Neural crest cell (in vitro differentiated cells): ENCODE measurements at regions not wholly inside any gene's neighbourhood (a gene's known extent, or its start where the extent isn't known, plus 50 kb on each side); places are given as distances from the start of the nearest gene placed in this dataset.

ENCODE experiments used
- DNase-seq: peaks from one replicate; pipeline ENCODE4 v3.0.0; 2021; ENCODE audit warnings: low read depth, mixed read lengths, low spot score
- H3K27ac Mint-ChIP-seq: one replicate; pipeline ENCODE4 v1.8.0; 2021; ENCODE audit warnings: mild to moderate bottlenecking, mixed read lengths; ENCODE audit not compliant: unreplicated experiment
- H3K27me3 Mint-ChIP-seq: 2 replicates; pipeline ENCODE4 v1.8.0; 2021; ENCODE audit warnings: low read depth, mild to moderate bottlenecking, mixed read lengths
- H3K36me3 Mint-ChIP-seq: 2 replicates; pipeline ENCODE4 v1.8.0; 2021; ENCODE audit warnings: low read depth, mild to moderate bottlenecking, mixed read lengths
- H3K4me1 Mint-ChIP-seq: 2 replicates; pipeline ENCODE4 v1.8.0; 2021; ENCODE audit warnings: mixed read lengths
- H3K4me3 Mint-ChIP-seq: one replicate; pipeline ENCODE4 v1.8.0; 2021; ENCODE audit warnings: mild to moderate bottlenecking, mixed read lengths
- H3K9me3 Mint-ChIP-seq: 2 replicates; pipeline ENCODE4 v1.8.0; 2021; ENCODE audit warnings: mixed read lengths
- TF ChIP-seq, protein P1 (sequence below): fragments of 200-600 bp; sonication (generic); conservative IDR thresholded peaks from 2 replicates; pipeline ENCODE4 v1.5.0; 2021; ENCODE audit warnings: antibody characterized with exemption, mild to moderate bottlenecking

DNA sequence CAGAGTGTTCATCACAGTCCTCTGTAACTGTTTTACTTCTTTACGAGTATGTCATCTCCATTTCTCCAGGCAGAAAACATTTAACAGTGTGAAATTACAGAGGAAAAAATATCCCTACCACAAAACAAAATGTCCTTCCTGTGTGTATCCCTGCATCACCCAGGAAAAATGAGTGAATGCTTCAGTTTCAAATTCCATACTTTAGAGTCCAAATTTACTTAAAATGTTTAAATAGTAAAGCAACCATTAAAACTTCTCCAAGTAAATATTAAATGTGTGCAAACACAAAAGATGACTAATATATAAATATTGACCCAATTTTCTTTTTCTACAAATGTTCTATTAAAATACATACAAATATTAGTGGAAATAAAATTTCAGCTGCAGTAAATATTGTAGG lies 1016.6 kb upstream of the PCDH20 start:
- Mint-ChIP-seq H3K27me3 (no peaks in the 10 kb centered on the region), H3K27ac (no peak overlapping the region), H3K4me1 (no peaks in the 10 kb centered on the region), H3K4me3 (no peak overlapping the region), H3K9me3 (no peaks in the 10 kb centered on the region), H3K36me3 (no peaks in the 10 kb centered on the region)
- no peak for DNase-seq
- TF ChIP-seq, protein P1, sequence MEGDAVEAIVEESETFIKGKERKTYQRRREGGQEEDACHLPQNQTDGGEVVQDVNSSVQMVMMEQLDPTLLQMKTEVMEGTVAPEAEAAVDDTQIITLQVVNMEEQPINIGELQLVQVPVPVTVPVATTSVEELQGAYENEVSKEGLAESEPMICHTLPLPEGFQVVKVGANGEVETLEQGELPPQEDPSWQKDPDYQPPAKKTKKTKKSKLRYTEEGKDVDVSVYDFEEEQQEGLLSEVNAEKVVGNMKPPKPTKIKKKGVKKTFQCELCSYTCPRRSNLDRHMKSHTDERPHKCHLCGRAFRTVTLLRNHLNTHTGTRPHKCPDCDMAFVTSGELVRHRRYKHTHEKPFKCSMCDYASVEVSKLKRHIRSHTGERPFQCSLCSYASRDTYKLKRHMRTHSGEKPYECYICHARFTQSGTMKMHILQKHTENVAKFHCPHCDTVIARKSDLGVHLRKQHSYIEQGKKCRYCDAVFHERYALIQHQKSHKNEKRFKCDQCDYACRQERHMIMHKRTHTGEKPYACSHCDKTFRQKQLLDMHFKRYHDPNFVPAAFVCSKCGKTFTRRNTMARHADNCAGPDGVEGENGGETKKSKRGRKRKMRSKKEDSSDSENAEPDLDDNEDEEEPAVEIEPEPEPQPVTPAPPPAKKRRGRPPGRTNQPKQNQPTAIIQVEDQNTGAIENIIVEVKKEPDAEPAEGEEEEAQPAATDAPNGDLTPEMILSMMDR = no peak

DNA sequence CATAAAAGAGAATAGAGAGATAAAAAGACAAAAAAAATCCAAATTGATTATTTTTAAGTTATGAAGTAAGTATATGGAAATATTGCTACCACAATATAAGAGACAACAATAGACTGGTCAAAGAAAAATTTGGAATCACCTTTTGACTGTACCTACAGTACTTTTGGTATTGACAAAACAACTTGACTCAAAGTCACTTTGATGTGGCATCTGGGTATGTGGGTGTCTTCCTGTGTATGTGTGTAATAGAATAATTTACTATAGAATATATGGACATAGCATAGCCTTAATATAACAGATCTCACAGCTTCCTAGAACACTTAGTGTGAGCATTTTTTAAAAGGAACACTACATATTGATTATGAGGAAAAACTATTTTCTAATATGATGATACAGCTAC lies 1016.2 kb upstream of the PCDH20 start:
- Mint-ChIP-seq H3K27ac (no peak overlapping the region), H3K4me3 (no peak overlapping the region), H3K9me3 (no peaks in the 10 kb centered on the region), H3K27me3 (no peaks in the 10 kb centered on the region), H3K4me1 (no peaks in the 10 kb centered on the region), H3K36me3 (no peaks in the 10 kb centered on the region)
- TF ChIP-seq, protein P1 = no peak
- no peak for DNase-seq

DNA sequence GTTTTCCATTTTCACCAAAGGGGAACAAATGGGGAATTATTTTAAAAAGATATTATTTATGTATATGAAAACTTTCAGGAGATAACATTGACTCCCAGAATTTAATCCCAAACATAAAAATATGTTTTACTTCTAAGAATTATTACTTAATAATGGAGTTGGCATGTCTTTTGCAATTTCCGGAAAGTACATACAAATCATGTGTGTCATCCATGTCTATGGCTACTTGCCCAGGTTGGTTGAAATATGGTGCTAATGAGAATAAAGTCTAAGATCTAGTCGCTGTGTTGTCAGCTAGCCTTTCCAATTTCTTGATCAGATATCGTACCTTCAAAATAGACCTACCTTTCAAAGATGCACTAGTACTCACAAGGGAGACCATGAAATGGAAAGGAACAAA lies 1003.2 kb upstream of the PCDH20 start:
- H3K9me3 Mint-ChIP-seq = no peaks in the 10 kb centered on the region
- H3K27ac Mint-ChIP-seq = no peak overlapping the region
- H3K4me1 Mint-ChIP-seq = no peaks in the 10 kb centered on the region
- TF ChIP-seq, protein P1 = no peak
- H3K4me3 Mint-ChIP-seq = no peak overlapping the region
- no peak for DNase-seq
- H3K27me3 Mint-ChIP-seq = no peaks in the 10 kb centered on the region
- no peaks in the 10 kb centered on the region for H3K36me3 Mint-ChIP-seq

DNA sequence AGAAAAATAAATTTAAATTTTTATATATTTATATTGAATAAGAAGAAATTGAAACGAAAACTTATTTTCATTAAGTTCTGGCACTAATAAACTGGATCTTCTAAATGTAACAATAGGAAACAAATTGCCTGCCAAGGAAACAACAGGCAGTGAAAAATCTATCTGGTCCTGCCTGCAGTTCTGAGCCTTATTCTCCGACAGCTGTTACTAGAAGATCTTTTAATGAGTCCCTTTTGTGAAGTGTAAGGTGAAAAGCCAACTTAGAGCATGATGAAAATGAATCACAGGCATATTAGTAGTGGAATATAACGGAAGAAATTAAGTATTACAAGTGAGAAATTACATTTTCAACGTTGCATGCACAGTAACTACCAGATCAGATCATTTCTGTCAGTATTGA lies 1002.7 kb upstream of the PCDH20 start:
- Mint-ChIP-seq H3K27me3 (no peaks in the 10 kb centered on the region), H3K4me3 (no peak overlapping the region), H3K4me1 (no peaks in the 10 kb centered on the region), H3K36me3 (no peaks in the 10 kb centered on the region), H3K9me3 (no peaks in the 10 kb centered on the region), H3K27ac (no peak overlapping the region)
- TF ChIP-seq, protein P1 = no peak
- DNase-seq = no peak

DNA sequence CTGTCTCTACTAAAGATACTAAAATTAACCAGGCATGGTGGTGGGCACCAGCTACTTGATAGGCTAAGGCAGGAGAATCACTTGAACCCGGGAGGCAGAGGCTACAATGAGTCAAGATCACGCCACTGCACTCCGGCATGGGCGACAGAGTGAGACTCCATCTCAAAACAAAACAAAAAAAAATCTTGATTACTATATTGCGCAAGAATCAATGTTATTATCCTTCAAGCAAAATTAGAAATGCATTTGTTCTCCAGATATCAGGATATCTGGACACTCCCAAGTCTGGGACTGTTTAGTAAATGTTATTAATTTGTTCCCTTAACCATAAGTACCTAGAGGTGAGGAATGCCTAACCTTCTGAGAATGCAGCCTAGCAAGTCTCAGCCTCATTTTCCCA lies 992.2 kb upstream of the PCDH20 start:
- DNase-seq = no peak
- Mint-ChIP-seq H3K27ac (no peak overlapping the region), H3K4me1 (no peaks in the 10 kb centered on the region), H3K4me3 (no peak overlapping the region), H3K36me3 (no peaks in the 10 kb centered on the region), H3K27me3 (no peaks in the 10 kb centered on the region), H3K9me3 (peaks cover 5% of the 10 kb centered on the region)
- TF ChIP-seq, protein P1 = no peak

DNA sequence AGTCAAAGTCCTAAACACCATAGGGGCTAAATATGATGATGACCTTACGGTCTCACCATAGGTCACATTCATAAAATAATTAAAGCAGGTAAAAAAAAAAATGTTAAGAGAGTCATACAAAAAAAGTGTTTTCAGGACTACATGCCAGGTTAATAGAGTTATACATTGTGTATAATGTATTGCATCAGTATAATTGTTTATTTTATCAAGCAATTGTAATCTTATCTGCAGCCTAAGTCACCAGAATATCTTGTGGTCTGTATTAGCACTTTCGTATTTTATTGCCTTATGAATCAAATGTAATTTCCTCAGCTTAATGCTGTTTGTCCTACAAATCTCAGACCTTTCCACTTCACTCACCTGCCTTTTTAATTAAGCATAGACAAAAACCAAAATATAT lies 972.9 kb upstream of the PCDH20 start:
- Mint-ChIP-seq H3K4me1 (peaks cover 4% of the 10 kb centered on the region), H3K4me3 (no peak overlapping the region), H3K27me3 (no peaks in the 10 kb centered on the region), H3K27ac (no peak overlapping the region), H3K9me3 (no peaks in the 10 kb centered on the region), H3K36me3 (no peaks in the 10 kb centered on the region)
- DNase-seq = no peak
- TF ChIP-seq, protein P1 = no peak
